Brain microvascular endothelial cell (primary cell): ENCODE measurements at regions not wholly inside any gene's neighbourhood (a gene's known extent, or its start where the extent isn't known, plus 50 kb on each side); places are given as distances from the start of the nearest gene placed in this dataset.

Source experiments
- DNase-seq: peaks from one replicate; pipeline ENCODE4 v3.0.0-alpha.2; 2020
- H3K27ac ChIP-seq: fragments of 250-450 bp; sonication (Bioruptor Pico); 2 replicates; pipeline ENCODE4 v1.5.1; 2020; ENCODE audit warnings: mild to moderate bottlenecking, moderate library complexity
- H3K27me3 ChIP-seq: fragments of 250-450 bp; sonication (Bioruptor Pico); replicated peaks from 2 replicates; pipeline ENCODE4 v1.5.1; 2020; ENCODE audit warnings: mild to moderate bottlenecking
- H3K36me3 ChIP-seq: fragments of 250-450 bp; sonication (Bioruptor Pico); replicated peaks from 2 replicates; pipeline ENCODE4 v1.5.1; 2020; ENCODE audit warnings: mild to moderate bottlenecking
- H3K4me3 ChIP-seq: 2 replicates; pipeline ENCODE4 v1.5.1; 2011; ENCODE audit warnings: low read depth, mild to moderate bottlenecking, control low read depth, low read length, moderate library complexity
- CTCF ChIP-seq: IDR thresholded peaks from 2 replicates; pipeline ENCODE4 v1.5.1; 2011; ENCODE audit warnings: low read depth, mild to moderate bottlenecking, moderate library complexity, low read length, control low read depth, inconsistent platforms; ENCODE audit errors: missing control alignments
- in situ Hi-C: cut with HindIII; loops from 2 replicates; pipeline ENCODE4 v1.10.0; 2017; ENCODE audit warnings: low sequenced_read_pairs, low pct_ligation_motif_present

DNA sequence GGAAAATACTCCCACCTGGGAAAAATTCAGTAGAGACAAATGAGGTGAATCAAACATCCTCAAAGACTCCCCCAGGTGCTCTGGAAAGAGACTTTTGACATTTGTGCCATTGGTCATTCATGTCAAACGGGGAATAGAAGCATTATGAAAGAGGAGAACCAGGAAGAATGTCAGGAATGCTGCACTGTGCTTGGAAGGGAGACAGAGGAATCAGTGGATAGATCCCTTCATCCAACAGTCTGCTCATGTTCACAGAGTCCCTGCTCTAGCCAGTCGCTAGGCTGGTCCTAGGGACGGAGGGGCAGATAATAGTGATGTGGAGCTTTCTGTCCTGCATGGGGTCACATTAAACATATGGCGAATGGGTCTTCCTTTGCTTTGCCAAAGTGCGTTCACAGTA, 384.4 kb downstream of the FGF9 start:
- in situ Hi-C loops = no loop called here
- TF ChIP-seq CTCF = no peak
- H3K27ac ChIP-seq = no peak overlapping the region
- no peaks in the 10 kb centered on the region for H3K27me3 ChIP-seq
- no peak overlapping the region for H3K4me3 ChIP-seq
- DNase-seq = no peak
- no peaks in the 10 kb centered on the region for H3K36me3 ChIP-seq

DNA sequence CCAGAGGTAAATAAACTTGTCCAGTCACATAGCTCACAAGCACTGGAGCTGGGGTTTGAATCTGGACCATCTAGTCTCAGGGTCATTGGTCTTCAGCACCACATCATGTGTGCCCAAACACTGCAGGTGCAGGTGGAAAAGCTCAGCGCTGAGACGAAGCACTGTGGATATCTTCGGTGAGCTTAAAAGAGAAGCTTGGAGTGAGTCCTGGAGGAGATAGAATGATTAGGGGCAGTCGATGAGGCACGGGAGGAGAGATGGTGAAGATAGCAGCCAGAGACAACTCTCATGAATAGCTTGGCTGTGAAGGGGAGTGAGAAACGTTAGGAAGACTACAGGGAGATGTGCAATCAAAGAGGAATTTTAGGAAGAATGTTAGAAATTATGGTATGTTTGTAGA, 389.3 kb downstream of the FGF9 start:
- H3K36me3 ChIP-seq = no peaks in the 10 kb centered on the region
- no peaks in the 10 kb centered on the region for H3K27me3 ChIP-seq
- no peak overlapping the region for H3K4me3 ChIP-seq
- in situ Hi-C loops = no loop called here
- TF ChIP-seq CTCF = no peak
- no peak for DNase-seq
- no peak overlapping the region for H3K27ac ChIP-seq

- Histone ChIP-seq H3K36me3 (no peaks in the 10 kb centered on the region), H3K4me3 (no peak overlapping the region), H3K27ac (no peak overlapping the region), H3K27me3 (no peaks in the 10 kb centered on the region)
- in situ Hi-C loops = no loop called here
- no peak for TF ChIP-seq CTCF
- DNase-seq = no peak
These were observed 390.5 kb downstream of the FGF9 start for GRCh38 chr13:22061371-22061805.

- no peak overlapping the region for H3K4me3 ChIP-seq
- in situ Hi-C loops = no loop called here
- H3K27me3 ChIP-seq = no peaks in the 10 kb centered on the region
- DNase-seq = no peak
- TF ChIP-seq CTCF = no peak
- H3K36me3 ChIP-seq = no peaks in the 10 kb centered on the region
- H3K27ac ChIP-seq = no peak overlapping the region
These were observed 391.0 kb downstream of the FGF9 start for GRCh38 chr13:22061806-22062391.

- H3K4me3 ChIP-seq = no peak overlapping the region
- H3K36me3 ChIP-seq = no peaks in the 10 kb centered on the region
- no peaks in the 10 kb centered on the region for H3K27me3 ChIP-seq
- in situ Hi-C loops = no loop called here
- no peak for DNase-seq
- TF ChIP-seq CTCF = no peak
- no peak overlapping the region for H3K27ac ChIP-seq
These were observed 391.8 kb downstream of the FGF9 start for GRCh38 chr13:22062478-22063205.
